GM12872 (cell line): ENCODE measurements at regions not wholly inside any gene's neighbourhood (a gene's known extent, or its start where the extent isn't known, plus 50 kb on each side); places are given as distances from the start of the nearest gene placed in this dataset.

Experiments
- CTCF ChIP-seq: IDR thresholded peaks from 3 replicates; pipeline ENCODE4 v1.5.1; 2011; ENCODE audit warnings: low read depth, mild to moderate bottlenecking, low read length, moderate library complexity; ENCODE audit not compliant: insufficient read depth

- no peak for TF ChIP-seq CTCF
Observed at GRCh38 chr10:113458451-113458850, 94.4 kb upstream of the HABP2 start.

- no peak for TF ChIP-seq CTCF
Observed at GRCh38 chr10:113458944-113459343, 93.9 kb upstream of the HABP2 start.

- TF ChIP-seq CTCF, result no peak
Observed at GRCh38 chr10:113459626-113460280, 93.1 kb upstream of the HABP2 start.

- TF ChIP-seq CTCF, result no peak
Observed at GRCh38 chr10:113463083-113463482, 89.8 kb upstream of the HABP2 start.

- TF ChIP-seq CTCF, result no peak
Observed at GRCh38 chr10:113463777-113464176, 89.1 kb upstream of the HABP2 start.

GRCh38 chr10:113469796-113470195, 83.1 kb upstream of the HABP2 start:
- TF ChIP-seq CTCF, result no peak

GRCh38 chr10:113470372-113471240, 82.2 kb upstream of the HABP2 start:
- no peak for TF ChIP-seq CTCF
